ENCODE measurements at regions not wholly inside any gene's neighbourhood (a gene's known extent, or its start where the extent isn't known, plus 50 kb on each side); places are given as distances from the start of the nearest gene placed in this dataset.

GRCh38 chr5:67390935-67391334 is 194.3 kb upstream of the CD180 start:
- no peak overlapping the region for H3K27ac ChIP-seq
- no peak for FAIRE-seq
- TF ChIP-seq FOSL2 (IDR thresholded peaks at IDR 0.05) = no peak
- TF ChIP-seq FOSL2 (CRISPR knock-in tag; IDR thresholded peaks at IDR 0.05) = no peak
- no peak for TF ChIP-seq HEYL (CRISPR knock-in tag; IDR thresholded peaks at IDR 0.05)
- ATAC-seq = no peak
- ChIA-PET POLR2A (no interaction called here), CTCF (no interaction called here)
- H3K9me3 ChIP-seq = no peaks in the 10 kb centered on the region
- no peak overlapping the region for H3K4me2 ChIP-seq
- DNase-seq (ENCODE audit: low read depth in 1 of 2, low spot score in 1 of 2) = no peak
- H3K4me1 ChIP-seq = no peaks in the 10 kb centered on the region
- WGBS (ENCODE audit: missing lambda C conversion rate) = 45% methylated on average over 1 of the region's 1 CpG
- H3K4me3 ChIP-seq = no peak overlapping the region

GRCh38 chr5:67383451-67383850 is 186.9 kb upstream of the CD180 start:
- TF ChIP-seq ZSCAN20 (CRISPR knock-in tag; IDR thresholded peaks at IDR 0.05) (no peak), HES2 (IDR thresholded peaks at IDR 0.05) (no peak), HOXA7 (CRISPR knock-in tag; IDR thresholded peaks at IDR 0.05) (no peak), CEBPB (IDR thresholded peaks at IDR 0.05) (no peak), ZNF302 (CRISPR knock-in tag; IDR thresholded peaks at IDR 0.05) (no peak), MAFK (IDR thresholded peaks at IDR 0.05; ENCODE audit: partially characterized antibody) (no peak), KDM1A (IDR thresholded peaks at IDR 0.05; ENCODE audit: low read depth) (no peak), NR3C1 (IDR thresholded peaks at IDR 0.05) (no peak), ELK1 (IDR thresholded peaks at IDR 0.05; ENCODE audit: low read depth, low read length) (no peak), CBX8 (IDR thresholded peaks at IDR 0.05) (no peak), FOXS1 (CRISPR knock-in tag; IDR thresholded peaks at IDR 0.05) (no peak), HMGXB4 (CRISPR knock-in tag; IDR thresholded peaks at IDR 0.05; ENCODE audit: borderline replicate concordance) (no peak)
- H3K27ac ChIP-seq = no peak overlapping the region
- ChIA-PET CTCF (no interaction called here), POLR2A (no interaction called here)
- H3K9me3 ChIP-seq = no peaks in the 10 kb centered on the region
- no peak for ATAC-seq
- no peak for FAIRE-seq
- no peak for DNase-seq (ENCODE audit: low read depth in 1 of 2, low spot score in 1 of 2)
- no peak overlapping the region for H3K4me3 ChIP-seq
- no peaks in the 10 kb centered on the region for H3K4me1 ChIP-seq
- H3K4me2 ChIP-seq = no peak overlapping the region

- no peak overlapping the region for H3K4me3 ChIP-seq
- DNase-seq (ENCODE audit: low read depth in 1 of 2, low spot score in 1 of 2) = no peak
- H3K4me2 ChIP-seq = no peak overlapping the region
- CTCF ChIA-PET = interaction anchor here (1.2 kb wide), 1 partner anchor 23 kb away, joined by 3 read pairs; no protein-coding TSS in a partner anchor
- 38% methylated on average over 2 of the region's 2 CpGs for WGBS (ENCODE audit: missing lambda C conversion rate)
- no peaks in the 10 kb centered on the region for H3K4me1 ChIP-seq
- no peak for FAIRE-seq
- POLR2A ChIA-PET = no interaction called here
- no peak for ATAC-seq
- no peak overlapping the region for H3K27ac ChIP-seq
- no peaks in the 10 kb centered on the region for H3K9me3 ChIP-seq
- TF ChIP-seq CHD2 (IDR thresholded peaks at IDR 0.05; ENCODE audit: low read length, partially characterized antibody) (no peak), ZSCAN20 (CRISPR knock-in tag; IDR thresholded peaks at IDR 0.05) (no peak), MAX (IDR thresholded peaks at IDR 0.05) (no peak), HOXA7 (CRISPR knock-in tag; IDR thresholded peaks at IDR 0.05) (no peak), CBX2 (IDR thresholded peaks at IDR 0.05; ENCODE audit: borderline replicate concordance, low read depth) (no peak), CBX8 (IDR thresholded peaks at IDR 0.05) (no peak), HMGXB4 (CRISPR knock-in tag; IDR thresholded peaks at IDR 0.05; ENCODE audit: borderline replicate concordance) (no peak), E2F6 (IDR thresholded peaks at IDR 0.05; ENCODE audit: borderline replicate concordance, low read depth) (no peak), EHF (CRISPR knock-in tag; IDR thresholded peaks at IDR 0.05) (no peak), MAZ (IDR thresholded peaks at IDR 0.05; ENCODE audit: borderline replicate concordance, low read depth, low read length) (no peak), FOXS1 (CRISPR knock-in tag; IDR thresholded peaks at IDR 0.05) (no peak), POLR2AphosphoS2 (conservative IDR thresholded peaks at IDR 0.05; ENCODE audit: low read length) (no peak), HOXB13 (CRISPR knock-in tag; IDR thresholded peaks at IDR 0.05; ENCODE audit: low read depth) (no peak), POLR2A (IDR thresholded peaks at IDR 0.05; ENCODE audit: low read length) (no peak), BCL3 (IDR thresholded peaks at IDR 0.05) (no peak), BHLHE40 (IDR thresholded peaks at IDR 0.05; ENCODE audit: low read depth, low read length) (no peak), MAFK (IDR thresholded peaks at IDR 0.05; ENCODE audit: partially characterized antibody) (no peak), PHF8 (IDR thresholded peaks at IDR 0.05; ENCODE audit: borderline replicate concordance, low read depth) (no peak)
These were observed 184.8 kb upstream of the CD180 start for GRCh38 chr5:67381236-67381880.
